HG03558 (cell line): ENCODE measurements at regions not wholly inside any gene's neighbourhood (a gene's known extent, or its start where the extent isn't known, plus 50 kb on each side); places are given as distances from the start of the nearest gene placed in this dataset.

ENCODE experiments used
- ATAC-seq: cut with Tn5 transposase; IDR thresholded peaks from one replicate; pipeline ENCODE4 v1.9.1; 2021; ENCODE audit warnings: moderate number of reproducible peaks; ENCODE audit not compliant: unreplicated experiment; ENCODE audit errors: extremely low read depth

DNA sequence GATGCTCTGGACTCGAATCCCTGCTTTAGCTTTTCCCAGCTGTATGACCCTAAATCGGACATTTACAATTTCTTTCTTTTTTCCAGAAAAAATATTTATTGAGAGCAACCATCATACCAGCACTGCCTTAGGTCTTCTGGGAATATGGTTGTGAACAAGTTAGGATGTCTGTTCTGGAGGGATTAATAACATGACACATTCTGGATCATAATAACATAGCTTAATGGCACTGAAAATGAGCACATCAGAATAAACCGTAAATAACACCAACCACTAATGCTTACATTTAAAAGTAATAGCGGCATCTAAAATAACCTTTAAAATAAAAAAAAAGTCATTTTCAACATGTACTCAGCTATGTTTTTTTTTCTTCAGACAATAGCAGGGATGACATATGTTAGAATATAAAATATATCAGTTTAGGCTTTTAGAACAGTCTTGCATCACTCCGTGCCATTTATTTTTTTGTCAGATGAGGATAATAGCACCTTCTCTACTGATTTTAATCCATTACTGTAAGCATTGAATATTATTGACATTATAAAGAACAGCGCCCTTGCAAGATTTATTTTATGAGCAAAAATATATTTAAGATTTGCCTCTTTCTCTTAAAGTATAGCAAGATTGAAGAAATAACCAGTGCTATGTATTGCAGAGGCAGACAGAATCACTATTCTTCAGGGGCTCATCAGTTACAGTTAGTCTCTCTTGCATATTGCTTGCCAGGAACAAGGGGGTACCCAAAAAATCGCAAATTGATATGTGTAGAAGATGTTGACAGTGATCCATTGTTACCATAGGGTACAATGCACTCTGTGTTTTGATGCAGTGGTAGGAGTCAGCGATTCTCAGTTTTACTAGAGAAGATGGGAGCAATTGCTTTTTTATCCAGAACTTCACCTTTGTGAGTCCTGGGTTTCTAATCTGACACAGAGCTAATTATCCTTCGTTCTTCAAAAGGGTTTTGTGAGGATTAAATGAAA lies 168.4 kb upstream of the NR3C1 start:
- ATAC-seq, result no peak

GRCh38 chr5:143570989-143571388 lies 167.5 kb upstream of the NR3C1 start:
- ATAC-seq, result no peak

DNA sequence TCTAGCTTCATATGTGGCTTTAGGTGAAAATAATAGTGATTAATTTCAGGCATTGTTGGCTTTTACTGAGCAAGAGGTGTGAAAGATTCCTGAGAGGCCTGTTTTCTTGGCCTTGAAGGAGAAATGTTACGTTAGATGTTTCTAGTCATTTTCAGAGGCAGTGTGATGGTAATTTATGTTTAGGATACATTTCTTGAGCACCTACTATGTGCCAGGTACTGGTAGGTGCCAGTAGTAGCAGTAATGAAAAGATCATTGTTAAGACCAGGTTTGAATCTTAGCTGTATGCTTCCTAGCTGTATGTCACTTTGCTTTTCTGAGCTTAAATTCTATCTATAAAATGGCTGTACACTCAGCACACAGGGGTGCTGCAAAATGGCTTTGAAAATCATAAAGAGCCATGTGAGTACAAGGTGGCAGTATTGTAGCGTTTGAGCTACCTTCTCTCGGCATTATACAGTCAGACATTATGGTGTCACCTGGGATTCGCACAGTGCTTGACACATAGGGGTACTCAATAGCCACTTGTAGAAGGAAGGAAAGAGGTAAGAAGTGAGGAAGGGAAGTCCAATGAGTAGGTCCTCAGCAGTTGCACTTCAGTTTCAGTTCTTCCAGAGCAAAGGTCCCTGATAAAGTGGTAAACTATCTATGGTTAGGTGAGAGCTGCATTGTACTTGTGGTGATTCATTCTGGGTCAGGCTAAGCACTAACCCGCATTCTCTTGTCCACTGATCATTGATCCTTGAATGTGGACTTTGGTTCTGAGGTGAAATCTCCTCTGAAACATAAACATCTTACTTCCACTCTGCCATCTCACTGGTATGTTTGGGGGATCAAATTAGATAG lies 166.5 kb upstream of the NR3C1 start:
- no peak for ATAC-seq

GRCh38 chr5:143569213-143569701 lies 165.8 kb upstream of the NR3C1 start:
- no peak for ATAC-seq

- ATAC-seq, result no peak
Observed at GRCh38 chr5:143567583-143568504, 164.4 kb upstream of the NR3C1 start.

DNA sequence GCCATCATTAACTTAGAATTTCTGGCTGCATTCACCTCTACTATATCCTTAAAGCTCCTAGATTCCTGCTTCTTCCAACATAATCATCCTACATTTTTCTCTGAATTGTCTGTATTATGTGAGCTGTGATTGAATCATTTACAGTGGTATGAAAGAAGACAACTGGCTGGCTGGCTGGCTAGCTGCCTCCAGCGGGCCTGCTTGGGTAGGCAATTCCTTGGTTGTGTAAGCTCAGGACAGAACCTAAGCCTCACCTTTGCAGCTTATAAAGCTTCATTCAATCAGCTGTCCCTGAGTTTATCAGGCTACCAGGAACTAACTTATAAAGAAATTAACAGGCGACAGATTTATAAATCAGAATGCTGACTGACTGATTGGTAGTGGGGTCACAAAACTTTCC lies 162.7 kb upstream of the NR3C1 start:
- ATAC-seq, result no peak

DNA sequence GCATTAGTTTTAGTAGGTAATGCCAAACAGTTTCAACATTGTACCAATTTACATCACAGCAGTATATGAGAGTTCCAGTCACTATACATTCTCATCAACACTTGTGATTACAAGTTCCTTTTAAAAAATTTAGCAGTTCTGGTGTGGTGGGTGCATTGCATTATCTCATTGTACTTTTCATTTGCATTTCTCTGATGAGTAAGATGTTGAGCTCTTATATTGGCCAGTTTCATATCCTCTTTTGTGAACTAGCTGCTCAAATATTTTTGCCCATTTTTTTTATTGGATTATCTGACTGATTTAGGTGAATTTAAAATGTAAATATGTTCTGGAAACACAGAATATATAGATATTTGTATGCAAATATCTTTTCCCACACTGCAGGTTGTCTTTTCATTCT lies 160.9 kb upstream of the NR3C1 start:
- ATAC-seq, result peak; percentile 98

GRCh38 chr5:143562935-143563334 lies 159.4 kb upstream of the NR3C1 start:
- no peak for ATAC-seq

DNA sequence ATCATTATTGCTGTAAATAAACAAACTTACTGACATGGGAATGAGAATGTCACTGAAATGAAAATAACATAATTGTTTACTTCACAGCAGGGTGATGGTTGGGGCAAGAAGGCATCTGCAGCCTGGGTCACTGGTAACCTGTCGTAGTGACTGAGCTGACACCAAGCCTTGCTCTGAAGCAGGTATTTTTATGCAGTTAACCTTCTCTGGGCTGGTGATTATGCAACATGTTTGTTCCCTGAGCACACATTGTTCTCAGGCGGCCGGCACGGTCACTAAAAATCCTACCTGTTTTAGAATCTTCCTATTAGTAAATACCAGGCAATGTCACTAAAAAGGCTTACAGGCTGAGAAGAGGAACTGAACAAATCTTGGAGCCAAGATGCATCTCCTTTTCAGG lies 157.7 kb upstream of the NR3C1 start:
- ATAC-seq, result no peak

DNA sequence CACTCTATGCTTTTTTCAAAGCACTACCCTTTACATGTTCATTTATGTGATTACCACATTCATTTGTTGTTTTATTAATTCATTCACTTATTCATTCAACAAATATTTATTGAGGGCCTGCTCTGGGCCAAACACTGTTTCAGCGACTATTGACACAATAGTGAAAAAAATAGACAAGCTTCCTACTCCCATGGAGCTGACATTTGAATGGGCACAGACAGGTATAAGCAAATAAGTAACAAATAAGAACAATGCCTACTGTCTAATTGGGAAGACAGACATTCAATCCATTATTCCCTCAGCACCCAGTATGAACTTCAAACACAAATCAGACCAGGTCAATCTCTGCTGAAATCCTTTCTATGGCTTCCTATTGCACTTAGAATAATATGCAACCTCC lies 156.9 kb upstream of the NR3C1 start:
- ATAC-seq, result no peak

- ATAC-seq, result no peak
Observed at GRCh38 chr5:143559586-143560109, 156.2 kb upstream of the NR3C1 start.

DNA sequence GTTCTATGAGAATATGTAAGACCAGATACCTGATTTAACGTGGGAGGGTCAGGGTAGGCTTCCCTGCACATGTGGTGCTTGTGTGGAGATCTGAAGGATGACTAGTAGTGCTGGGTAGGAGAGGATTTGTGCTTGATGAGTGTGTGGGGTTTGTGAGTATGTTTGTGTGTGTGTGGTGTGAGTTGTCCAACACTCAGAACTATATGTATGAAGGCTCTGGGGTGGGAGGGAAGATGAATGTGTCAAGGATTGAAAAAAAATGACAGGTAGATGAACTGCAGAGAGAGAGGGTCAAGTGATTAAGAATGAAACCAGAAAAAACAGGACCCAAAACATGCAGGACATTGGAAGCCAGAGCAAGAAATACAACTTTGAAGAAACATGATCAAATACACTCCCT lies 154.6 kb upstream of the NR3C1 start:
- no peak for ATAC-seq

DNA sequence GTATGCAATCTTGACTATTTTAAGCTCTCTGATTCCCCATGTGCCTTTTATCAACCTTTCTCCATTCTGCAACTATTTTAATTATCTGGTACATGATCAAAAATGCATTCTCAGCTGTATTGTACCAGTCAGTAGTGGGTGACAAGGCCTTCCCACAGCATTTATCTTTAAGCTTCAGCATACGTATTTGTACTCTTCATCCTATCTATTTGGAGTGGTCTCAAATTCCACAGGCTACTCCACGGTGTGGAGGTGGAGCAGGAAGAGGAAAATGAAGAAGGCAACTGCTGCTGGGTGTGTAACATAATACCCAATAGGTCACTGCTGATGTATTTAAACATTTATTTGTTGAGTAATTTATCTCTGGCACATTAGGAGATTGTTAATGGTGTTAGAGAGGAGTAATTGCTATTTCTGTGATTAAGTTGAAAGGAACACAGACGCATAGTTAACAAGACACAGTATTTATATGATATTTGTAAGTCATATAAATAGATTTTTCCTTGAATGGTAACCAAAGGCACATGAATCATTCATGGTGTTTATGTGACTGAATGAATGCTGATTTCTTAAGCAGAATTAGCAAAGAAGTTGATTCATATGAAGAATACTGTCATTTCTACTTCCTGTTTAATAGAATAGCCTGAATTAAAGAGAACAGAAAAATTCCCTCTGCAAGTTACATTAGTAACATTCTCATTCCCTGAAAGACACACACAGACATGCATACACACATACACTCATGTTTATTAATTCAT lies 153.8 kb upstream of the NR3C1 start:
- ATAC-seq, result peak; percentile 72

GRCh38 chr5:143554918-143555477 lies 151.5 kb upstream of the NR3C1 start:
- no peak for ATAC-seq

GRCh38 chr5:143554187-143554717 lies 150.8 kb upstream of the NR3C1 start:
- ATAC-seq, result no peak

GRCh38 chr5:143552680-143553079 lies 149.2 kb upstream of the NR3C1 start:
- no peak for ATAC-seq

DNA sequence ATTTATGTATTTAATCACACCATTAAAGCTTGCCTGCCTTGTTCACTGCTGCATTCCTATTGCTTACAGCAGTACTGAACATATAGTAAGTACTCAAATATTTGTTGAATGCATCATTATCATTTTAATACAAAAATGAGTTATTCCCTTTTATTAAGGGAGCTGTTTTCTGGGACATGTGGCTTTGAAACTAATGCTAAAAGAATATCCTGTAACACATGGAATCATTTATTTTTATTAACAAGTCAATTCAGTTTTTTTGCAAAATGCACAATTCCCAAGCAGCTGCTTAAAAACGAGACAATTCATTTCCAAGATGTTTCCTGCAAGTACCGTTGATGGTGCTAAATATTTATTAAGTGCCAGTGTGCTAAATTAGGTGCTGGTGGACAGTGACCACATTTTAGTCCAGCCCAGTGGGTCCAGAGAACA lies 148.3 kb upstream of the NR3C1 start:
- no peak for ATAC-seq

DNA sequence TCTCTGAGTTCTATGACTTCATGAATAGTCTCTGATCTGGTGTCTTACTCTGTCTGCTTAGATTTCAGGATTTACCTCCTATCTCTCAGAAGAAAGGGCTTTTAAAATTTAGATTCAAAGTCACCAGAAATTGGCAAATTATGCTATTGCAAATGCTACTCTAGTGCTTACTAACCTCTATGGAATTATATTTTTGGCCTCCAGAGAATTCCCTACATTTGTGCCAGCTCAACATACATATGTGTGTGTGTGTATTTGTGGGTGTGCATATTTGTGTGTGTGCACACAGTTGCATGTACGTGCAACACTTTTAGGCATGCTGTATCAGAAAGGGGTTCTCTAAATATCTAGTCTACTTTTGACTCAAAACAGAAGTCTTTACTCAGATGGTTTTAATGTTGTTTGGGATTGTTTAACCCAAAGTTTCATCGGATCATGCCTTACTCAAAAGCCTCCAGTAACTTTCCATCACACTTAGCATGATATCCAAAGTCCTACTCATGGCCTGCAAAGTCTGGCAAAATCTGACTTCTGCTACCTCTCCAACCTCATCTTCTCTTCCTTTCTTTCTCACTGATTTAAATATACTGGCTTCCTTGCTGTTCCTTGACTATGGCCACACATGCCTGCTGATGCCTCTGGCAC lies 147.6 kb upstream of the NR3C1 start:
- no peak for ATAC-seq
